ENCODE measurements at regions not wholly inside any gene's neighbourhood (a gene's known extent, or its start where the extent isn't known, plus 50 kb on each side); places are given as distances from the start of the nearest gene placed in this dataset.

GRCh38 chr13:73549717-73550116, 490.9 kb downstream of the KLF5 start:
- Mint-ChIP-seq H3K27me3 (ENCODE audit: low read depth in 3 of 3) (no peaks in the 10 kb centered on the region), H3K9me3 (peaks cover 0 to 22% (median 2%) of the 10 kb centered on the region in 7 donors), H3K27ac (no peak overlapping the region), H3K4me1 (no peaks in the 10 kb centered on the region), H3K36me3 (no peaks in the 10 kb centered on the region), H3K4me3 (no peak overlapping the region)
- intact Hi-C loops (cut with micrococcal nuclease), result no loop called here
- Histone ChIP-seq H3K79me2 (ENCODE audit: insufficient read depth, low read length) (no peaks in the 10 kb centered on the region), H3K4me3 (replicated peaks in 1 of 3; ENCODE audit: low read depth in 2 of 3, low read length in 3 of 3) (no peak overlapping the region), H4K20me1 (ENCODE audit: insufficient read depth, low read length) (no peaks in the 10 kb centered on the region), H3K27me3 (ENCODE audit: control insufficient read depth in 2 of 2, insufficient read depth in 2 of 2, low read length in 2 of 2) (no peaks in the 10 kb centered on the region), H2AFZ (ENCODE audit: insufficient read depth, low read depth, low read length, poor library complexity, severe bottlenecking) (no peak overlapping the region), H3K27ac (ENCODE audit: low read depth in 1 of 2, low read length in 2 of 2) (no peak overlapping the region), H3K36me3 (replicated peaks in 1 of 2; ENCODE audit: control insufficient read depth in 1 of 2, insufficient read depth in 2 of 2, low read length in 2 of 2) (no peaks in the 10 kb centered on the region), H3K4me1 (ENCODE audit: control insufficient read depth in 1 of 2, insufficient read depth in 2 of 2, low read length in 2 of 2) (no peaks in the 10 kb centered on the region), H3K4me2 (replicated peaks; ENCODE audit: extremely low read depth, low read length, poor library complexity, severe bottlenecking) (no peak overlapping the region), H3K9me3 (replicated peaks in 1 of 2; ENCODE audit: control insufficient read depth in 1 of 2, insufficient read depth in 1 of 2, low read length in 2 of 2) (peaks cover 4 to 5% of the 10 kb centered on the region in 2 donors), H3K9ac (ENCODE audit: insufficient read depth, low read length, poor library complexity, severe bottlenecking) (no peak overlapping the region)
- WGBS (ENCODE audit: insufficient coverage), result no CpG with 5 or more reads among the region's 3 CpGs
- no peak for DNase-seq
- no peak for TF ChIP-seq CTCF (IDR thresholded peaks at IDR 0.05)

GRCh38 chr13:73548449-73548848, 489.6 kb downstream of the KLF5 start:
- intact Hi-C loops (cut with micrococcal nuclease), result no loop called here
- no peak overlapping the region for H3K9ac ChIP-seq (ENCODE audit: insufficient read depth, low read length, poor library complexity, severe bottlenecking)
- Mint-ChIP-seq H3K4me3 (no peak overlapping the region), H3K9me3 (peaks cover 0 to 21% (median 2%) of the 10 kb centered on the region in 7 donors), H3K4me1 (no peaks in the 10 kb centered on the region), H3K27me3 (ENCODE audit: low read depth in 3 of 3) (no peaks in the 10 kb centered on the region), H3K27ac (no peak overlapping the region), H3K36me3 (no peaks in the 10 kb centered on the region)
- peaks cover 5% of the 10 kb centered on the region in 2 donors for H3K9me3 ChIP-seq (replicated peaks in 1 of 2; ENCODE audit: control insufficient read depth in 1 of 2, insufficient read depth in 1 of 2, low read length in 2 of 2)
- H3K4me1 ChIP-seq (ENCODE audit: control insufficient read depth in 1 of 2, insufficient read depth in 2 of 2, low read length in 2 of 2), result no peaks in the 10 kb centered on the region
- no peaks in the 10 kb centered on the region for H3K79me2 ChIP-seq (ENCODE audit: insufficient read depth, low read length)
- no peak overlapping the region for H3K4me2 ChIP-seq (replicated peaks; ENCODE audit: extremely low read depth, low read length, poor library complexity, severe bottlenecking)
- H4K20me1 ChIP-seq (ENCODE audit: insufficient read depth, low read length), result no peaks in the 10 kb centered on the region
- WGBS (ENCODE audit: insufficient coverage), result no CpG with 5 or more reads among the region's 2 CpGs
- H2AFZ ChIP-seq (ENCODE audit: insufficient read depth, low read depth, low read length, poor library complexity, severe bottlenecking), result no peak overlapping the region
- no peak for TF ChIP-seq CTCF (IDR thresholded peaks at IDR 0.05)
- H3K4me3 ChIP-seq (replicated peaks in 1 of 3; ENCODE audit: low read depth in 2 of 3, low read length in 3 of 3), result no peak overlapping the region
- H3K27me3 ChIP-seq (ENCODE audit: control insufficient read depth in 2 of 2, insufficient read depth in 2 of 2, low read length in 2 of 2), result no peaks in the 10 kb centered on the region
- H3K36me3 ChIP-seq (replicated peaks in 1 of 2; ENCODE audit: control insufficient read depth in 1 of 2, insufficient read depth in 2 of 2, low read length in 2 of 2), result no peaks in the 10 kb centered on the region
- H3K27ac ChIP-seq (ENCODE audit: low read depth in 1 of 2, low read length in 2 of 2), result no peak overlapping the region
- DNase-seq, result no peak

Measured in CD14-positive monocyte (primary cell).